CD4-positive, alpha-beta memory T cell (primary cell): ENCODE measurements at regions not wholly inside any gene's neighbourhood (a gene's known extent, or its start where the extent isn't known, plus 50 kb on each side); places are given as distances from the start of the nearest gene placed in this dataset.

Experiments used
- CTCF ChIA-PET: fragments of 350-600 bp; sonication (Branson Sonifier 250); formaldehyde crosslinking; loops from one replicate; lab custom pipeline; 2021; ENCODE audit warnings: inconsistent platforms; ENCODE audit not compliant: partially characterized antibody; lab: Charles Lee
- POLR2A ChIA-PET: fragments of 350-600 bp; sonication (Branson Sonifier 250); formaldehyde crosslinking; loops from one replicate; lab custom pipeline; 2021; ENCODE audit not compliant: partially characterized antibody; lab: Charles Lee
- DNase-seq, 5 donors: peaks; one replicate each; pipeline versions ENCODE4 v3.0.0 to v3.0.0-alpha.2; 2020 to 2022; ENCODE audit warnings: mixed read lengths in 1 of 5
- H3K27ac ChIP-seq: one replicate; pipeline ENCODE4 v1.7.0; 2013; ENCODE audit warnings: low read depth, low read length
- H3K27me3 ChIP-seq: 2 replicates; pipeline ENCODE4 v1.7.0; 2013; ENCODE audit warnings: mild to moderate bottlenecking, low read length, moderate library complexity; ENCODE audit not compliant: insufficient read depth
- H3K36me3 ChIP-seq: 2 replicates; pipeline ENCODE4 v1.7.0; 2013; ENCODE audit warnings: mild to moderate bottlenecking, low read length, moderate library complexity; ENCODE audit not compliant: insufficient read depth
- H3K4me1 ChIP-seq: 2 replicates; pipeline ENCODE4 v1.7.0; 2013; ENCODE audit warnings: mild to moderate bottlenecking, low read length, moderate library complexity; ENCODE audit not compliant: insufficient read depth
- H3K4me3 ChIP-seq, 2 donors: one replicate each; pipeline ENCODE4 v1.7.0; 2013; ENCODE audit warnings: low read length in 2 of 2, mild to moderate bottlenecking in 1 of 2
- H3K9me3 ChIP-seq, 2 donors: one replicate each; pipeline ENCODE4 v1.7.0; 2013; ENCODE audit warnings: low read length in 2 of 2, control low read depth in 1 of 2; ENCODE audit not compliant: control insufficient read depth in 1 of 2
- H3K27ac Mint-ChIP-seq, 7 donors: one replicate each; pipeline ENCODE4 v1.8.0; 2020 to 2021; ENCODE audit warnings: mixed read lengths in 7 of 7, mild to moderate bottlenecking in 6 of 7, inconsistent platforms in 3 of 7, moderate library complexity in 3 of 7
- H3K27me3 Mint-ChIP-seq, 2 donors: one replicate each; pipeline ENCODE4 v1.8.0; 2020 to 2021; ENCODE audit warnings: mixed read lengths in 2 of 2
- H3K36me3 Mint-ChIP-seq, 2 donors: one replicate each; pipeline ENCODE4 v1.8.0; 2020 to 2021; ENCODE audit warnings: mixed read lengths in 2 of 2, inconsistent platforms in 1 of 2, mild to moderate bottlenecking in 1 of 2
- H3K4me1 Mint-ChIP-seq, 4 donors: one replicate each; pipeline ENCODE4 v1.8.0; 2020 to 2021; ENCODE audit warnings: mixed read lengths in 4 of 4, mild to moderate bottlenecking in 1 of 4
- H3K4me3 Mint-ChIP-seq, 8 donors: one replicate each; pipeline ENCODE4 v1.8.0; 2020 to 2021; ENCODE audit warnings: mixed read lengths in 8 of 8, mild to moderate bottlenecking in 7 of 8, moderate library complexity in 6 of 8, inconsistent platforms in 3 of 8
- H3K9me3 Mint-ChIP-seq, 8 donors: one replicate each; pipeline ENCODE4 v1.8.0; 2020 to 2021; ENCODE audit warnings: mixed read lengths in 8 of 8, mild to moderate bottlenecking in 5 of 8, inconsistent platforms in 3 of 8, moderate library complexity in 1 of 8
- intact Hi-C: fragments of 100-400 bp; cut with micrococcal nuclease; formaldehyde crosslinking; loops from one replicate; pipeline ENCODE4 v1.15.1; 2023

- DNase-seq = no peak
- Mint-ChIP-seq H3K36me3 (no peaks in the 10 kb centered on the region), H3K27ac (peak overlapping the region; percentile 48 to 95 (median 77)), H3K4me3 (peak overlapping the region in 7 of 8 donors; percentile 39 to 88 (median 58)), H3K27me3 (no peaks in the 10 kb centered on the region), H3K4me1 (peaks cover 64 to 92% (median 77%) of the 10 kb centered on the region in 4 donors), H3K9me3 (peaks cover 0 to 11% (median under 1%) of the 10 kb centered on the region in 8 donors)
- no peak overlapping the region for H3K27ac ChIP-seq
- CTCF ChIA-PET = interaction anchor here (1.4 to 1.9 kb wide), 5 partner anchors 9 to 520 kb away, joined by 3 to 6 read pairs (median 4); no protein-coding TSS in a partner anchor
- H3K9me3 ChIP-seq = peaks cover 0 to 4% of the 10 kb centered on the region in 2 donors
- H3K4me3 ChIP-seq = no peak overlapping the region
- H3K4me1 ChIP-seq = peaks cover 77% of the 10 kb centered on the region
- H3K27me3 ChIP-seq = no peaks in the 10 kb centered on the region
- POLR2A ChIA-PET = interaction anchor here (0.6 to 9.3 kb wide), 12 partner anchors 11 to 1565 kb away, joined by 3 to 66 read pairs (median 3); no protein-coding TSS in a partner anchor
- intact Hi-C loops = loop anchor here (10.0 kb wide), 2 partner anchors 250 to 430 kb away; no protein-coding TSS in a partner anchor
- no peaks in the 10 kb centered on the region for H3K36me3 ChIP-seq
Measured at GRCh38 chr14:97704316-97704885, 907.2 kb downstream of the VRK1 start.

- intact Hi-C loops = loop anchor here (5.0 to 10.0 kb wide), 6 partner anchors 83 to 1567 kb away; partner anchors contain the start of gene BCL11B
- Histone ChIP-seq H3K4me1 (peaks cover 84% of the 10 kb centered on the region), H3K4me3 (no peak overlapping the region), H3K9me3 (peaks cover 0 to 4% of the 10 kb centered on the region in 2 donors), H3K27ac (no peak overlapping the region), H3K27me3 (no peaks in the 10 kb centered on the region), H3K36me3 (no peaks in the 10 kb centered on the region)
- Mint-ChIP-seq H3K36me3 (no peaks in the 10 kb centered on the region), H3K27me3 (no peaks in the 10 kb centered on the region), H3K4me1 (peaks cover 71 to 97% (median 82%) of the 10 kb centered on the region in 4 donors), H3K9me3 (peaks cover 0 to 11% (median 0%) of the 10 kb centered on the region in 8 donors), H3K27ac (peak overlapping the region; percentile 57 to 88 (median 74)), H3K4me3 (peak overlapping the region in 5 of 8 donors; percentile 15 to 88 (median 21))
- no peak for DNase-seq
- ChIA-PET POLR2A (interaction anchor here (0.9 to 9.3 kb wide), 3 partner anchors 19 to 1565 kb away, joined by 3 to 66 read pairs (median 3); no protein-coding TSS in a partner anchor), CTCF (interaction anchor here (1.4 to 1.7 kb wide), 3 partner anchors 8 to 102 kb away, joined by 4 to 7 read pairs (median 5); no protein-coding TSS in a partner anchor)
Measured at GRCh38 chr14:97705107-97705506, 907.9 kb downstream of the VRK1 start.

DNA sequence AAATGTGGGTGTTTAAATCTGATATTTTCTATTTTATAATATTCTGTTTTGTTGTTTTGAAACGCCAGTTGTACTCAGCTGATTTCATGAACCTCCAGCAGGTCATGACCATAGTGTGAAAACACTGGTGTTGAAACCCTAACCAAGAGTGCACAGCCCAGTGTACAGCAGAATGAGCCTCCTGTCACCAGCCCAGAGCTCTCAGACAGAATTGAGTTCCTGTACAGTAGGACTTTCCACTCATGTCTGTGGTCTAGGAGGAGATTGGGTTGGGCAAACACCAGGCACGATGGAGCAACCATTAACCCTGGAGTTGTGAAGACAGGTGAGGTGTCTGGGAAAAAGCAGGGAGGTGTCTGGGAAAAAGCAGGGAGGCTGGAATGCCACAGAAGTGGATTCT, 908.8 kb downstream of the VRK1 start:
- H3K9me3 ChIP-seq = peaks cover 0 to 4% of the 10 kb centered on the region in 2 donors
- H3K27me3 ChIP-seq = no peaks in the 10 kb centered on the region
- H3K36me3 ChIP-seq = no peaks in the 10 kb centered on the region
- ChIA-PET CTCF (interaction anchor here (1.7 kb wide), 1 partner anchor 19 kb away, joined by 7 read pairs; no protein-coding TSS in a partner anchor), POLR2A (interaction anchor here (0.7 to 9.3 kb wide), 6 partner anchors 8 to 272 kb away, joined by 3 to 66 read pairs (median 8); no protein-coding TSS in a partner anchor)
- no peak overlapping the region for H3K4me3 ChIP-seq
- no peaks in the 10 kb centered on the region for H3K27me3 Mint-ChIP-seq
- peak overlapping the region; percentile 56 to 81 (median 73) for H3K27ac Mint-ChIP-seq
- H3K4me3 Mint-ChIP-seq = peak overlapping the region in 5 of 8 donors; percentile 10 to 88 (median 77)
- H3K9me3 Mint-ChIP-seq = peaks cover 0 to 11% (median 0%) of the 10 kb centered on the region in 8 donors
- peaks cover 77 to 99% (median 84%) of the 10 kb centered on the region in 4 donors for H3K4me1 Mint-ChIP-seq
- H3K4me1 ChIP-seq = peaks cover 92% of the 10 kb centered on the region
- DNase-seq = peak in 1 of 5 donors; percentile 51
- intact Hi-C loops = loop anchor here (5.0 to 10.0 kb wide), 6 partner anchors 84 to 1566 kb away; partner anchors contain the start of gene BCL11B
- peak overlapping the region; percentile 2 for H3K27ac ChIP-seq
- H3K36me3 Mint-ChIP-seq = no peaks in the 10 kb centered on the region

DNA sequence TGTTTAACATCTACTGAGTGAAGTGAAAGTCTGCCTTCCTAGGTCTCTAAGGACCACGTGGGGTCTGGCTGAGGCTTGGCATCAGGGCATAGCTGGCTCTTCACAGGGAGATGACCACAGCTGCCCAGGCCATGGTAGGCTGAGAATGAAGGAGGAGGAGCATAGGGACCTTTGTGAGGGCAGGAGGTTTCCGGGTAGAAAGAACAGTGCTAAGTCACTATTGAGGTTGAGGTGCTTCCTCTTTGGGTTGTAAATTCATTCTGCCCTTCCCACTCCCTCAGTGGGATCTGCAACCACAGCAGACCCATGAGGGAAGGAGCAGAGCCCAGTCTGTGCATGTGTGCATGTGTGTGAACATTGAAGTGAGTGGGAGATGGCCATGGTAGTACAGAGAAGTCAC, 909.6 kb downstream of the VRK1 start:
- intact Hi-C loops = loop anchor here (5.0 to 10.0 kb wide), 6 partner anchors 85 to 1565 kb away; partner anchors contain the start of gene BCL11B
- Mint-ChIP-seq H3K27ac (peak overlapping the region; percentile 56 to 85 (median 78)), H3K36me3 (no peaks in the 10 kb centered on the region), H3K4me1 (peaks cover 81 to 100% (median 88%) of the 10 kb centered on the region in 4 donors), H3K9me3 (peaks cover 0 to 11% (median 0%) of the 10 kb centered on the region in 8 donors), H3K27me3 (no peaks in the 10 kb centered on the region), H3K4me3 (peak overlapping the region in 7 of 8 donors; percentile 61 to 88 (median 72))
- H3K27me3 ChIP-seq = no peaks in the 10 kb centered on the region
- peaks cover 0 to 4% of the 10 kb centered on the region in 2 donors for H3K9me3 ChIP-seq
- ChIA-PET CTCF (interaction anchor here (1.4 to 3.6 kb wide), 3 partner anchors 18 to 271 kb away, joined by 5 to 14 read pairs (median 8); no protein-coding TSS in a partner anchor), POLR2A (interaction anchor here (0.8 to 9.3 kb wide), 10 partner anchors 9 to 1565 kb away, joined by 3 to 66 read pairs (median 8); partner anchors contain the start of gene BCL11B)
- H3K4me1 ChIP-seq = peaks cover 92% of the 10 kb centered on the region
- H3K4me3 ChIP-seq = peak overlapping the region in 1 of 2 donors; percentile 29
- DNase-seq = no peak
- H3K27ac ChIP-seq = peak overlapping the region; percentile 2
- no peaks in the 10 kb centered on the region for H3K36me3 ChIP-seq

DNA sequence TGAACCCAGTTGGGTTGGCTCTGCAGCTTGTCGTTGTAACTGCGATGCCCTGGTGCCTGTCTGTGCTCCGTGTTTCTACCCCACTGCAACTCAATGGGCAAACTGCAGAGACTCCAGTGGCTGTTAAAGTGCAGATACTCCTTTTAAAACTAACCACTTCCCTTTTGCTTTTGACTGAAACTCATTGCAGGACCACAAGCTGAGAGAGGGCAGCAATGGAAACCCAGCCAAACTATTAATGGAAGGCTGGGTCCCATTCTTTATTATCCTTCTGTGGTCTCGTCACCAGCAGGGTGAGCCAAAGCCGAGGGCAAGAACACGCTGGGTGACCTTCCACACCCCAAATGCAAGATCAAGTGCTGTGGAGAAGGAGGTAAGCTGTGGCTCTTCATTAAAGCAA, 910.4 kb downstream of the VRK1 start:
- H3K36me3 ChIP-seq = no peaks in the 10 kb centered on the region
- Mint-ChIP-seq H3K4me3 (peak overlapping the region in 7 of 8 donors; percentile 25 to 88 (median 68)), H3K36me3 (no peaks in the 10 kb centered on the region), H3K27ac (peak overlapping the region; percentile 5 to 85 (median 74)), H3K27me3 (no peaks in the 10 kb centered on the region), H3K4me1 (peaks cover 79 to 100% (median 90%) of the 10 kb centered on the region in 4 donors), H3K9me3 (peaks cover 0 to 11% (median 0%) of the 10 kb centered on the region in 8 donors)
- H3K4me3 ChIP-seq = no peak overlapping the region
- peak; percentile 24 to 36 (median 28) for DNase-seq
- H3K27me3 ChIP-seq = no peaks in the 10 kb centered on the region
- ChIA-PET POLR2A (interaction anchor here (0.6 to 9.3 kb wide), 15 partner anchors 10 to 1565 kb away, joined by 3 to 66 read pairs (median 5); partner anchors contain the start of gene BCL11B), CTCF (interaction anchor here (1.4 to 3.6 kb wide), 4 partner anchors 17 to 270 kb away, joined by 5 to 14 read pairs (median 8); no protein-coding TSS in a partner anchor)
- intact Hi-C loops = loop anchor here (2.0 to 10.0 kb wide), 7 partner anchors 17 to 1565 kb away; partner anchors contain the start of gene BCL11B
- H3K9me3 ChIP-seq = peaks cover 0 to 4% of the 10 kb centered on the region in 2 donors
- H3K4me1 ChIP-seq = peaks cover 84% of the 10 kb centered on the region
- no peak overlapping the region for H3K27ac ChIP-seq

- ChIA-PET CTCF (interaction anchor here (1.0 to 3.6 kb wide), 3 partner anchors 15 to 1559 kb away, joined by 3 to 14 read pairs (median 3); no protein-coding TSS in a partner anchor), POLR2A (interaction anchor here (1.1 to 9.3 kb wide), 6 partner anchors 11 to 331 kb away, joined by 3 to 66 read pairs (median 14); no protein-coding TSS in a partner anchor)
- Mint-ChIP-seq H3K4me3 (peak overlapping the region in 7 of 8 donors; percentile 8 to 76 (median 47)), H3K27ac (peak overlapping the region; percentile 20 to 90 (median 73)), H3K36me3 (no peaks in the 10 kb centered on the region), H3K9me3 (peaks cover 0 to under 1% (median 0%) of the 10 kb centered on the region in 8 donors), H3K27me3 (no peaks in the 10 kb centered on the region), H3K4me1 (peaks cover 59 to 94% (median 72%) of the 10 kb centered on the region in 4 donors)
- DNase-seq = peak; percentile 34 to 65 (median 59)
- intact Hi-C loops = loop anchor here (2.0 to 10.0 kb wide), 7 partner anchors 15 to 1563 kb away; partner anchors contain the start of gene BCL11B
- Histone ChIP-seq H3K27ac (no peak overlapping the region), H3K9me3 (no peaks in the 10 kb centered on the region), H3K27me3 (no peaks in the 10 kb centered on the region), H3K4me1 (peaks cover 65% of the 10 kb centered on the region), H3K36me3 (no peaks in the 10 kb centered on the region), H3K4me3 (no peak overlapping the region)
Measured at GRCh38 chr14:97709552-97709951, 912.4 kb downstream of the VRK1 start.
